Esophagus (tissue), 2 donors: ENCODE measurements at regions not wholly inside any gene's neighbourhood (a gene's known extent, or its start where the extent isn't known, plus 50 kb on each side); places are given as distances from the start of the nearest gene placed in this dataset.

Experiments used
- H3K27ac ChIP-seq, 2 donors: one replicate each; pipeline ENCODE4 v1.5.1; 2013; ENCODE audit warnings: low read depth in 2 of 2, mild to moderate bottlenecking in 2 of 2, inconsistent platforms in 1 of 2, low read length in 1 of 2, moderate library complexity in 1 of 2
- H3K27me3 ChIP-seq, 2 donors: one replicate each; pipeline ENCODE4 v1.6.1; 2013; ENCODE audit warnings: low read length in 2 of 2, control low read depth in 1 of 2, mild to moderate bottlenecking in 1 of 2; ENCODE audit not compliant: insufficient read depth in 2 of 2, control insufficient read depth in 1 of 2
- H3K36me3 ChIP-seq, 2 donors: one replicate each; pipeline ENCODE4 v1.6.1; 2013; ENCODE audit warnings: low read length in 1 of 2; ENCODE audit not compliant: control insufficient read depth in 2 of 2, insufficient read depth in 2 of 2
- H3K4me1 ChIP-seq, 2 donors: one replicate each; pipeline ENCODE4 v1.6.1; 2013; ENCODE audit warnings: low read length in 1 of 2; ENCODE audit not compliant: control insufficient read depth in 2 of 2, insufficient read depth in 2 of 2
- H3K4me3 ChIP-seq, 2 donors: one replicate each; pipeline ENCODE4 v1.5.1; 2013; ENCODE audit warnings: low read length in 2 of 2, mild to moderate bottlenecking in 2 of 2, low read depth in 1 of 2, moderate library complexity in 1 of 2
- H3K9me3 ChIP-seq, 2 donors: one replicate each; pipeline ENCODE4 v1.6.1; 2013; ENCODE audit warnings: mild to moderate bottlenecking in 2 of 2, low read depth in 1 of 2, low read length in 1 of 2, moderate library complexity in 1 of 2; ENCODE audit not compliant: control insufficient read depth in 2 of 2, insufficient read depth in 1 of 2
- WGBS, 2 donors: extraction: QIAGEN DNeasy Blood & Tissue Kit; methylation state at CpG; one replicate each; pipeline ENCODE4 v1.1.7; 2013; 5-methylcytosine and 5-hydroxymethylcytosine counted together
- donor health status: healthy with polysubstance abuse.
- donor health status: Bipolar disorder and iron deficiency.

DNA sequence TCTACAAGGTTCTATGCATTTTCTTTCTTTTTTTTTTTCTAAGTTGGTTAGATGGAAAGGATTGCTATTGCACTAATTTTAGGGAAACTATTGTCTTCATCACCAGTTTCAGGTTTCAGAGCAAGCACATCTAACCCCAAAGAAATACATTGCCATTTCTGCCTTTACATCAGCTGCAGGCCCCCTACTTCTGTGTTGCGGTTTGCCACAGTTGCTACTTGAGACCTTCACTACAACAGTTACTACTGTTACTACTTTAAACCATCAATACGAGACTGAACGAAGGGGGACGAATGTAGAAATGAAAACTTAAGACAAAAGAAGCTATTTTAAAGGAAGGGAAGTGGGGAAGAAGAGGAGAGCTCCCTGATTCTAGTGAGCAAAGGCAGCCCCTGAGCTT, 256.7 kb upstream of the LCORL start:
- H3K4me1 ChIP-seq = no peaks in the 10 kb centered on the region
- no peaks in the 10 kb centered on the region for H3K9me3 ChIP-seq
- no peaks in the 10 kb centered on the region for H3K36me3 ChIP-seq
- no peak overlapping the region for H3K27ac ChIP-seq
- no peak overlapping the region for H3K4me3 ChIP-seq
- peaks cover 0 to 3% of the 10 kb centered on the region in 2 donors for H3K27me3 ChIP-seq
- 84 to 87% methylated on average over 4 of the region's 4 CpGs for WGBS, 2 donors

DNA sequence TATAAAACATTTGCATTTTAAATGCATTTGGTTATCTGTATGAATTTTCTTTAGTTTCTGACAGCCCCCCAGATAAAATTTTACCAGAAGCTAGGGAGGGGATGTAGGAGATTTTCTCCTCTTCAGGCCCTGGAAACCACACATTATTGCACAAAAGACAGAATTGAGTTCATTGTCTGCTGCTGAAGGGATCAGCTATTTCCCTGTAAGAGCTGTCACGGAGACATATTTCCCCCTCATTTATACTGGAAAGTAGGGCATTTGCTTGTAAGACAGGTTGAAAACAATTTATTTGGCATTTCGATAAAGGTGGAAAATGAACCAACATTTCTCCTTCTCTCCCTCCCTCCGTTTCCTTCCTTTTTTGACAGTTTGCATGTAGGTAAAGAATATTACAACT, 241.3 kb upstream of the LCORL start:
- no peak overlapping the region for H3K4me3 ChIP-seq
- H3K4me1 ChIP-seq = no peaks in the 10 kb centered on the region
- peaks cover 0 to 2% of the 10 kb centered on the region in 2 donors for H3K27me3 ChIP-seq
- WGBS, 2 donors = 66 to 69% methylated on average over 3 of the region's 3 CpGs
- H3K9me3 ChIP-seq = peaks cover 0 to 6% of the 10 kb centered on the region in 2 donors
- no peak overlapping the region for H3K27ac ChIP-seq
- H3K36me3 ChIP-seq = no peaks in the 10 kb centered on the region

DNA sequence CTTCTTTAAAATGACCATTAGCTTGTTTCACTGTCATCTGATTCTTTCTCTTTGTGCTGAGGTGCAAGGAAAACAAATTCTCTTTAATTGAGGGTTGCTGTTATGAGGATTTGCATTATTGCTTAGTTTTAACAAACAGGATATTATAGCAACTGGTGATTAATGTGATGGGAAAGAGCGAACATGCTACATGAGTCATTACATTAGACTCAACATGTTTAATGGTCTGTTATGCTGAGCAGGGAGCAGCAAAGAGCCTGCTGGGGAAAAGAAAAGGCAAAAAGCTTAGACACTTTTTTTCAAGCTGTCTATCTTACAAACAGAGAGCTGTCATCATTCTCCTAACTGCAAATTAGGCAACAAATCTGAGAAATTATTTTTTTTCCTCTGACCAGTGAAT, 230.5 kb upstream of the LCORL start:
- Histone ChIP-seq H3K36me3 (no peaks in the 10 kb centered on the region), H3K9me3 (no peaks in the 10 kb centered on the region), H3K4me3 (no peak overlapping the region), H3K4me1 (no peaks in the 10 kb centered on the region), H3K27ac (no peak overlapping the region), H3K27me3 (no peaks in the 10 kb centered on the region)
- WGBS, 2 donors = 53 to 67% methylated on average over 1 of the region's 1 CpG

DNA sequence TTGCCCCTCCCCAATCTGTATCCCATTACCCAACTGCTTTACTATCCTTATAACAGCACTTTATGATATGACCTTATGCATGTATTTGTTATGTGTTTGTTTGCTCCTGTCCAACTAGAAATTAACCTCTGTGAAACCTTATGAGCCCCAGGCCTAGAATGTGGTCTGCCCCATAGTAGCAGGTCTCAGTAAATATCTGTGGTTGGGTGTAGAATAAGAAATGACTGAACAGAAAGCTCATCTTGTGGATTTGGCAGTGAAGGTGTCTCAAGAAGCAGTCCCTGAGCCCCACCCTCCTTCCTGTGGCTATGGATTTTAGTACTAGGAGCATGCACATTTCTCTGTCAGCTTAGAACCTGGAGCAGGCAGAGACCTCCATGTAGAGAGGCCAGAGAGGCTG, 229.0 kb upstream of the LCORL start:
- Histone ChIP-seq H3K36me3 (no peaks in the 10 kb centered on the region), H3K4me3 (no peak overlapping the region), H3K4me1 (no peaks in the 10 kb centered on the region), H3K9me3 (no peaks in the 10 kb centered on the region), H3K27ac (no peak overlapping the region), H3K27me3 (no peaks in the 10 kb centered on the region)

DNA sequence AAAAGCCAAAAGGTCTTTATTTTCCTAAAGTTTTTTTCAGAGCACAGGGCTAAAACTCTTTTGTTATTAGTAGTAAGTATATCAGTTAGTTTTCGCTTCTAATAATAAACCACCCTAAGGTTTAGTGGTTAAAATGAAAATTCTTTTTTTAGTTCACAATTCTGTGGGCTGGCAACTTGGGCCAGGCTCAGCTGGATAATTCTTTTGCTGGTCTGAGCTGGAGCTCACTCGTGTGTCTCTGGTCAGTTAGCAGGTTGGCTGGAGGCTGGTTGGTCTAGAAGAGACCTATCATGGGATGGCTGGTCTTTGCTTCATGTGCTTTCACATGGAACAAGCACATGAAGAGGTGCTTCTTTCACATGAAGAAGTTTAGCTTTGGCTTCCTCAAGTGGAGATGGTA, 227.1 kb upstream of the LCORL start:
- WGBS, 2 donors = 83 to 86% methylated on average over 2 of the region's 2 CpGs
- H3K36me3 ChIP-seq = no peaks in the 10 kb centered on the region
- no peak overlapping the region for H3K27ac ChIP-seq
- no peaks in the 10 kb centered on the region for H3K4me1 ChIP-seq
- no peaks in the 10 kb centered on the region for H3K27me3 ChIP-seq
- no peaks in the 10 kb centered on the region for H3K9me3 ChIP-seq
- H3K4me3 ChIP-seq = no peak overlapping the region

- Histone ChIP-seq H3K9me3 (no peaks in the 10 kb centered on the region), H3K27me3 (no peaks in the 10 kb centered on the region), H3K36me3 (no peaks in the 10 kb centered on the region), H3K4me3 (no peak overlapping the region), H3K4me1 (no peaks in the 10 kb centered on the region), H3K27ac (no peak overlapping the region)
- WGBS, 2 donors = 53 to 58% methylated on average over 4 of the region's 4 CpGs
Observed at GRCh38 chr4:18247189-18247588, 225.6 kb upstream of the LCORL start.

- Histone ChIP-seq H3K27ac (no peak overlapping the region), H3K36me3 (no peaks in the 10 kb centered on the region), H3K27me3 (no peaks in the 10 kb centered on the region), H3K4me3 (no peak overlapping the region), H3K9me3 (no peaks in the 10 kb centered on the region), H3K4me1 (no peaks in the 10 kb centered on the region)
- WGBS, 2 donors = 63 to 64% methylated on average over 5 of the region's 5 CpGs
Observed at GRCh38 chr4:18242919-18243693, 221.6 kb upstream of the LCORL start.

- WGBS, 2 donors = 19 to 25% methylated on average over 1 of the region's 1 CpG
- Histone ChIP-seq H3K27me3 (no peaks in the 10 kb centered on the region), H3K27ac (no peak overlapping the region), H3K9me3 (no peaks in the 10 kb centered on the region), H3K36me3 (no peaks in the 10 kb centered on the region), H3K4me1 (no peaks in the 10 kb centered on the region), H3K4me3 (no peak overlapping the region)
Observed at GRCh38 chr4:18241727-18242126, 220.2 kb upstream of the LCORL start.

DNA sequence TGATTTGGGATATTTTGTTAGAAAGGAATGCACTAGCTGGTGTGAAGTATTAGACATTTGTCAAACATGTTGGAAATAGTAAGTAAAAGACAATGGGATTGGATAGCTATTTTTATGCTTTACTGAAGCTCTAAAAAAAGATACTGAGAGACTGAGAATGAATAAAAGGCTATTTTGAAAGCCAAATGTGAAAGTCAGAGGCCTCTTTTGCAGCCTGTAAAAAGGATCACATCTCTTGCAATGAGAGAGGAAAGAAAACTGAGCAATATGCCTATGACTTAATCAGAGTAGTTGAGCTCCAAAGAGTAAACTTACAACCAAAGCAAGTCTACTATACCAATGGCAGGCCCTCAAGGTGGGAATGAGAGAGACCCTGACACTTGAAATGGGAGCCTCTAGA, 212.6 kb upstream of the LCORL start:
- Histone ChIP-seq H3K4me3 (no peak overlapping the region), H3K27ac (no peak overlapping the region), H3K36me3 (no peaks in the 10 kb centered on the region), H3K9me3 (peaks cover 0 to 2% of the 10 kb centered on the region in 2 donors), H3K27me3 (no peaks in the 10 kb centered on the region), H3K4me1 (no peaks in the 10 kb centered on the region)

DNA sequence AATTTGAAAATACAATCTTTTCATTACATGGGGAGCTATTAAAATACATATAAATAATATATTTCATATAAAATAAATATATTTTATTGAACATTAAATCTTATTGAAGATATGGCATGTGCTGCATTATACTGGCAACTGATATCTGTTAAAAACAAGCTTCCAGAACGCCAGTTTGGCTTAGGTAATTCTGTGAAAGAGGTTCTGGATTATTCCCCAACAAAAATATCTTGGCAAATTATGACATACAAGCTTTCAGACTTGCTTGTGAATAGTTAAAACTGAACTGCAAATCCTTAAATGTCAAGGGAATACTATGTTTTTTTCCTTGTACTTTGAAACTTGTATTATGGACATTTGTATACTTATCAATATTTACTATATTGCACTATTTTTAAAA, 210.2 kb upstream of the LCORL start:
- Histone ChIP-seq H3K27ac (no peak overlapping the region), H3K36me3 (no peaks in the 10 kb centered on the region), H3K4me3 (no peak overlapping the region), H3K9me3 (peaks cover 0 to 2% of the 10 kb centered on the region in 2 donors), H3K27me3 (peaks cover 0 to 4% of the 10 kb centered on the region in 2 donors), H3K4me1 (no peaks in the 10 kb centered on the region)
- 49 to 57% methylated on average over 1 of the region's 1 CpG for WGBS, 2 donors
